Lung (tissue), 12 donors: ENCODE measurements at regions not wholly inside any gene's neighbourhood (a gene's known extent, or its start where the extent isn't known, plus 50 kb on each side); places are given as distances from the start of the nearest gene placed in this dataset. TPM values are rescaled to one million over a fixed set of nuclear protein-coding genes. Genes with fewer than 3 reads are reported as not detected.

Source experiments
- ATAC-seq: fragments of 200-7000 bp; cut with Tn5 transposase; one replicate; pipeline ENCODE4 v1.9.1; 2020; ENCODE audit warnings: moderate number of reproducible peaks; ENCODE audit not compliant: insufficient read depth, low FRiP score
- DNase-seq, 3 donors: peaks; one replicate each; pipeline ENCODE4 v3.0.0-alpha.2; 2013 to 2017
- H3K27ac ChIP-seq, 2 donors: one replicate each; pipeline ENCODE4 v1.5.1; 2013; ENCODE audit warnings: mild to moderate bottlenecking in 2 of 2, moderate library complexity in 2 of 2, control low read depth in 1 of 2, inconsistent platforms in 1 of 2, low read depth in 1 of 2, low read length in 1 of 2
- H3K27me3 ChIP-seq, 3 donors: one replicate each; pipeline ENCODE4 v1.5.1; 2013; ENCODE audit warnings: low read length in 2 of 3; ENCODE audit not compliant: control insufficient read depth in 3 of 3, insufficient read depth in 3 of 3
- H3K36me3 ChIP-seq, 4 donors: one replicate each; pipeline ENCODE4 v1.5.1; 2013; ENCODE audit warnings: low read length in 4 of 4, mild to moderate bottlenecking in 1 of 4, moderate library complexity in 1 of 4; ENCODE audit not compliant: control insufficient read depth in 4 of 4, insufficient read depth in 4 of 4
- H3K4me1 ChIP-seq, 5 donors: one replicate each; pipeline ENCODE4 v1.5.1; 2013; ENCODE audit warnings: low read length in 5 of 5, mild to moderate bottlenecking in 2 of 5, moderate library complexity in 1 of 5; ENCODE audit not compliant: control insufficient read depth in 5 of 5, insufficient read depth in 5 of 5
- H3K4me3 ChIP-seq: one replicate; pipeline ENCODE4 v1.5.1; 2013; ENCODE audit warnings: mild to moderate bottlenecking, control low read depth, moderate library complexity
- H3K9ac ChIP-seq, 2 donors: one replicate each; pipeline ENCODE4 v1.5.1; 2013; ENCODE audit warnings: low read length in 2 of 2, control low read depth in 1 of 2; ENCODE audit not compliant: insufficient read depth in 1 of 2
- H3K9me3 ChIP-seq, 4 donors: one replicate each; pipeline ENCODE4 v1.5.1; 2013; ENCODE audit warnings: low read length in 3 of 4, mild to moderate bottlenecking in 1 of 4, moderate library complexity in 1 of 4; ENCODE audit not compliant: control insufficient read depth in 4 of 4, insufficient read depth in 3 of 4
- CTCF ChIP-seq: IDR thresholded peaks from 2 replicates; pipeline ENCODE4 v1.5.1; 2012; ENCODE audit warnings: mild to moderate bottlenecking; ENCODE audit errors: control extremely low read depth, extremely low read depth
- WGBS, 2 donors: extraction: QIAGEN DNeasy Blood & Tissue Kit; methylation state at CpG; one replicate each; pipeline ENCODE4 v1.1.7; 2013; 5-methylcytosine and 5-hydroxymethylcytosine counted together
- small RNA-seq: library from RNA; depleted of rRNA; stranded (forward); fragments of <200 nt; gene quantifications from one replicate; pipeline ENCODE3, GENCODE V24; 2014; ENCODE audit warnings: low replicate concordance
- donor health status: control.
- donor health status: control.
- donor health status: Bipolar disorder and iron deficiency.
- donor health status: healthy.
- donor health status: DM: yes; HTN: yes; CAD: no.

- Histone ChIP-seq H3K9ac (no peak overlapping the region), H3K4me3 (no peak overlapping the region), H3K27me3 (no peaks in the 10 kb centered on the region), H3K27ac (no peak overlapping the region), H3K4me1 (no peaks in the 10 kb centered on the region), H3K9me3 (no peaks in the 10 kb centered on the region), H3K36me3 (no peaks in the 10 kb centered on the region)
- TF ChIP-seq CTCF, result no peak
- ATAC-seq, result no peak
- WGBS, 2 donors, result 89 to 91% methylated on average over 10 of the region's 10 CpGs
- no peak for DNase-seq
Observed at GRCh38 chr6:12661432-12662089, 55.0 kb upstream of the PHACTR1 start.

Small RNA genes in the stretch of these regions (small RNA-seq; reads per million reads assigned to genes)
- not detected for gene RN7SKP293
